GM23338 (cell line): ENCODE measurements at regions not wholly inside any gene's neighbourhood (a gene's known extent, or its start where the extent isn't known, plus 50 kb on each side); places are given as distances from the start of the nearest gene placed in this dataset.

Experiments used
- ATAC-seq: fragments of 200-7000 bp; cut with Tn5 transposase; 3 replicates; pipeline ENCODE4 v1.9.1; 2020
- DNase-seq: peaks from one replicate; pipeline ENCODE4 v3.0.0-alpha.2; 2015; ENCODE audit warnings: low spot score
- H2AFZ ChIP-seq: fragments of 200-600 bp; sonication (generic); 2 replicates; pipeline ENCODE4 v1.8.0; 2016; ENCODE audit warnings: antibody characterized with exemption, mild to moderate bottlenecking, moderate library complexity
- H3F3A ChIP-seq: fragments of 200-600 bp; sonication (generic); replicated peaks from 2 replicates; pipeline ENCODE4 v1.8.0; 2017; ENCODE audit warnings: antibody characterized with exemption, mixed run types, low read depth
- H3K27ac ChIP-seq: fragments of 200-600 bp; sonication (generic); 2 replicates; pipeline ENCODE4 v1.6.1; 2016; ENCODE audit warnings: low read depth
- H3K27me3 ChIP-seq: fragments of 200-600 bp; sonication (generic); 2 replicates; pipeline ENCODE4 v1.8.0; 2016; ENCODE audit warnings: mild to moderate bottlenecking, mixed run types, moderate library complexity; ENCODE audit not compliant: insufficient read depth
- H3K36me3 ChIP-seq: fragments of 200-600 bp; sonication (generic); 2 replicates; pipeline ENCODE4 v1.8.0; 2016; ENCODE audit warnings: mild to moderate bottlenecking; ENCODE audit not compliant: insufficient read depth
- H3K4me1 ChIP-seq: fragments of 200-600 bp; sonication (generic); 2 replicates; pipeline ENCODE4 v1.8.0; 2016; ENCODE audit warnings: mild to moderate bottlenecking, moderate library complexity; ENCODE audit not compliant: insufficient read depth
- H3K4me2 ChIP-seq: fragments of 200-600 bp; sonication (generic); 2 replicates; pipeline ENCODE4 v1.7.1; 2017; ENCODE audit warnings: mixed run types
- H3K4me3 ChIP-seq: fragments of 200-600 bp; sonication (generic); 2 replicates; pipeline ENCODE4 v1.6.1; 2016; ENCODE audit warnings: mixed run types
- H3K79me2 ChIP-seq: fragments of 200-600 bp; sonication (generic); replicated peaks from 2 replicates; pipeline ENCODE4 v1.8.0; 2017; ENCODE audit warnings: mild to moderate bottlenecking; ENCODE audit not compliant: insufficient read depth
- H3K9me2 ChIP-seq: fragments of 200-600 bp; sonication (generic); 2 replicates; pipeline ENCODE4 v1.8.0; 2017; ENCODE audit not compliant: insufficient read depth
- H4K20me1 ChIP-seq: fragments of 200-600 bp; sonication (generic); replicated peaks from 2 replicates; pipeline ENCODE4 v1.8.0; 2017; ENCODE audit warnings: mild to moderate bottlenecking; ENCODE audit not compliant: insufficient read depth
- H3K27ac Mint-ChIP-seq: 2 replicates; pipeline ENCODE4 v1.8.0; 2020; ENCODE audit warnings: inconsistent platforms, mild to moderate bottlenecking, moderate library complexity, mixed read lengths
- H3K27me3 Mint-ChIP-seq: 3 replicates; pipeline ENCODE4 v1.8.0; 2022; ENCODE audit warnings: low read depth, mild to moderate bottlenecking, moderate library complexity, mixed read lengths, inconsistent platforms; ENCODE audit not compliant: insufficient read depth, poor library complexity
- H3K36me3 Mint-ChIP-seq: 3 replicates; pipeline ENCODE4 v1.8.0; 2021; ENCODE audit warnings: low read depth, mild to moderate bottlenecking, inconsistent platforms, moderate library complexity, mixed read lengths
- H3K4me1 Mint-ChIP-seq: 3 replicates; pipeline ENCODE4 v1.8.0; 2020; ENCODE audit warnings: mild to moderate bottlenecking, inconsistent platforms, mixed read lengths
- H3K4me3 Mint-ChIP-seq: 3 replicates; pipeline ENCODE4 v1.8.0; 2021; ENCODE audit warnings: moderate library complexity, mild to moderate bottlenecking, inconsistent platforms, mixed read lengths
- H3K9me3 Mint-ChIP-seq: 3 replicates; pipeline ENCODE4 v1.8.0; 2020; ENCODE audit warnings: moderate library complexity, mild to moderate bottlenecking, inconsistent platforms, mixed read lengths
- JUNB ChIP-seq: IDR thresholded peaks from one replicate; pipeline ENCODE4 v1.6.1; 2016; ENCODE audit warnings: antibody characterized with exemption; ENCODE audit not compliant: unreplicated experiment
- NANOG ChIP-seq: IDR thresholded peaks from 2 replicates; pipeline ENCODE4 v1.6.1; 2016; ENCODE audit warnings: antibody characterized with exemption, borderline replicate concordance
- POLR2AphosphoS5 ChIP-seq: IDR thresholded peaks from 2 replicates; pipeline ENCODE4 v1.6.1; 2016; ENCODE audit warnings: antibody characterized with exemption, low read depth
- STAT1 ChIP-seq: IDR thresholded peaks from one replicate; pipeline ENCODE4 v1.6.1; 2016; ENCODE audit warnings: antibody characterized with exemption; ENCODE audit not compliant: unreplicated experiment
- TF ChIP-seq, protein P1 (sequence below): fragments of 250-450 bp; sonication (Bioruptor Pico); IDR thresholded peaks from 2 replicates; pipeline ENCODE4 v1.5.0; 2020; ENCODE audit warnings: mild to moderate bottlenecking, moderate library complexity
- TF ChIP-seq, protein P2 (sequence below): IDR thresholded peaks from one replicate; pipeline ENCODE4 v1.6.1; 2018; ENCODE audit warnings: antibody characterized with exemption; ENCODE audit not compliant: unreplicated experiment
- TF ChIP-seq, protein P3 (sequence below): IDR thresholded peaks from 2 replicates; pipeline ENCODE4 v1.6.1; 2016; ENCODE audit warnings: antibody characterized with exemption

DNA sequence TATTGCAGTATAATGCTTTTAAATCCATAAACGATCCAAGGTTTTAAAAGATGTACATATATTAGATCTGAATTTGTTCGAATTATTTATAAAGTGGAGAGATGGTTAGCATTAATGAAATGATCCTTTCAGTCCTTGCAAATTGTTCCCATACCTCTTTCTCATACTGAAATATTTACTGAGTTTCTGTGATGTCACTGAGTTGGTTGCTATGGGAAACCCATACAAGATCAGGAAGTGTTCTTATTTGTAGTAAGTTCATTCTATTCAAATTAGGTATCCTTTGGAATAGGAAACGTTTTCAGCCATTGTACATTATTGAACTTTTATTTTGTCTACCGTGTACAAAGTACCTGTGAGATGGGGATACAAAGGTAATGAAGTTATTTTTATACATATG is 73.2 kb upstream of the CHL1 start (continued):
- TF ChIP-seq, protein P1, sequence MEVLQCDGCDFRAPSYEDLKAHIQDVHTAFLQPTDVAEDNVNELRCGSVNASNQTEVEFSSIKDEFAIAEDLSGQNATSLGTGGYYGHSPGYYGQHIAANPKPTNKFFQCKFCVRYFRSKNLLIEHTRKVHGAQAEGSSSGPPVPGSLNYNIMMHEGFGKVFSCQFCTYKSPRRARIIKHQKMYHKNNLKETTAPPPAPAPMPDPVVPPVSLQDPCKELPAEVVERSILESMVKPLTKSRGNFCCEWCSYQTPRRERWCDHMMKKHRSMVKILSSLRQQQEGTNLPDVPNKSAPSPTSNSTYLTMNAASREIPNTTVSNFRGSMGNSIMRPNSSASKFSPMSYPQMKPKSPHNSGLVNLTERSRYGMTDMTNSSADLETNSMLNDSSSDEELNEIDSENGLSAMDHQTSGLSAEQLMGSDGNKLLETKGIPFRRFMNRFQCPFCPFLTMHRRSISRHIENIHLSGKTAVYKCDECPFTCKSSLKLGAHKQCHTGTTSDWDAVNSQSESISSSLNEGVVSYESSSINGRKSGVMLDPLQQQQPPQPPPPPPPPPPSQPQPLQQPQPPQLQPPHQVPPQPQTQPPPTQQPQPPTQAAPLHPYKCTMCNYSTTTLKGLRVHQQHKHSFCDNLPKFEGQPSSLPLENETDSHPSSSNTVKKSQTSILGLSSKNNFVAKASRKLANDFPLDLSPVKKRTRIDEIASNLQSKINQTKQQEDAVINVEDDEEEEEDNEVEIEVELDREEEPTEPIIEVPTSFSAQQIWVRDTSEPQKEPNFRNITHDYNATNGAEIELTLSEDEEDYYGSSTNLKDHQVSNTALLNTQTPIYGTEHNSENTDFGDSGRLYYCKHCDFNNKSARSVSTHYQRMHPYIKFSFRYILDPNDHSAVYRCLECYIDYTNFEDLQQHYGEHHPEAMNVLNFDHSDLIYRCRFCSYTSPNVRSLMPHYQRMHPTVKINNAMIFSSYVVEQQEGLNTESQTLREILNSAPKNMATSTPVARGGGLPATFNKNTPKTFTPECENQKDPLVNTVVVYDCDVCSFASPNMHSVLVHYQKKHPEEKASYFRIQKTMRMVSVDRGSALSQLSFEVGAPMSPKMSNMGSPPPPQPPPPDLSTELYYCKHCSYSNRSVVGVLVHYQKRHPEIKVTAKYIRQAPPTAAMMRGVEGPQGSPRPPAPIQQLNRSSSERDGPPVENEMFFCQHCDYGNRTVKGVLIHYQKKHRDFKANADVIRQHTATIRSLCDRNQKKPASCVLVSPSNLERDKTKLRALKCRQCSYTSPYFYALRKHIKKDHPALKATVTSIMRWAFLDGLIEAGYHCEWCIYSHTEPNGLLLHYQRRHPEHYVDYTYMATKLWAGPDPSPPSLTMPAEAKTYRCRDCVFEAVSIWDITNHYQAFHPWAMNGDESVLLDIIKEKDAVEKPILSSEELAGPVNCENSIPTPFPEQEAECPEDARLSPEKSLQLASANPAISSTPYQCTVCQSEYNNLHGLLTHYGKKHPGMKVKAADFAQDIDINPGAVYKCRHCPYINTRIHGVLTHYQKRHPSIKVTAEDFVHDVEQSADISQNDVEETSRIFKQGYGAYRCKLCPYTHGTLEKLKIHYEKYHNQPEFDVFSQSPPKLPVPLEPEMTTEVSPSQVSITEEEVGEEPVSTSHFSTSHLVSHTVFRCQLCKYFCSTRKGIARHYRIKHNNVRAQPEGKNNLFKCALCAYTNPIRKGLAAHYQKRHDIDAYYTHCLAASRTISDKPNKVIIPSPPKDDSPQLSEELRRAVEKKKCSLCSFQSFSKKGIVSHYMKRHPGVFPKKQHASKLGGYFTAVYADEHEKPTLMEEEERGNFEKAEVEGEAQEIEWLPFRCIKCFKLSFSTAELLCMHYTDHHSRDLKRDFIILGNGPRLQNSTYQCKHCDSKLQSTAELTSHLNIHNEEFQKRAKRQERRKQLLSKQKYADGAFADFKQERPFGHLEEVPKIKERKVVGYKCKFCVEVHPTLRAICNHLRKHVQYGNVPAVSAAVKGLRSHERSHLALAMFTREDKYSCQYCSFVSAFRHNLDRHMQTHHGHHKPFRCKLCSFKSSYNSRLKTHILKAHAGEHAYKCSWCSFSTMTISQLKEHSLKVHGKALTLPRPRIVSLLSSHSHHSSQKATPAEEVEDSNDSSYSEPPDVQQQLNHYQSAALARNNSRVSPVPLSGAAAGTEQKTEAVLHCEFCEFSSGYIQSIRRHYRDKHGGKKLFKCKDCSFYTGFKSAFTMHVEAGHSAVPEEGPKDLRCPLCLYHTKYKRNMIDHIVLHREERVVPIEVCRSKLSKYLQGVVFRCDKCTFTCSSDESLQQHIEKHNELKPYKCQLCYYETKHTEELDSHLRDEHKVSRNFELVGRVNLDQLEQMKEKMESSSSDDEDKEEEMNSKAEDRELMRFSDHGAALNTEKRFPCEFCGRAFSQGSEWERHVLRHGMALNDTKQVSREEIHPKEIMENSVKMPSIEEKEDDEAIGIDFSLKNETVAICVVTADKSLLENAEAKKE (CRISPR knock-in tag): no peak
- TF ChIP-seq, protein P2, sequence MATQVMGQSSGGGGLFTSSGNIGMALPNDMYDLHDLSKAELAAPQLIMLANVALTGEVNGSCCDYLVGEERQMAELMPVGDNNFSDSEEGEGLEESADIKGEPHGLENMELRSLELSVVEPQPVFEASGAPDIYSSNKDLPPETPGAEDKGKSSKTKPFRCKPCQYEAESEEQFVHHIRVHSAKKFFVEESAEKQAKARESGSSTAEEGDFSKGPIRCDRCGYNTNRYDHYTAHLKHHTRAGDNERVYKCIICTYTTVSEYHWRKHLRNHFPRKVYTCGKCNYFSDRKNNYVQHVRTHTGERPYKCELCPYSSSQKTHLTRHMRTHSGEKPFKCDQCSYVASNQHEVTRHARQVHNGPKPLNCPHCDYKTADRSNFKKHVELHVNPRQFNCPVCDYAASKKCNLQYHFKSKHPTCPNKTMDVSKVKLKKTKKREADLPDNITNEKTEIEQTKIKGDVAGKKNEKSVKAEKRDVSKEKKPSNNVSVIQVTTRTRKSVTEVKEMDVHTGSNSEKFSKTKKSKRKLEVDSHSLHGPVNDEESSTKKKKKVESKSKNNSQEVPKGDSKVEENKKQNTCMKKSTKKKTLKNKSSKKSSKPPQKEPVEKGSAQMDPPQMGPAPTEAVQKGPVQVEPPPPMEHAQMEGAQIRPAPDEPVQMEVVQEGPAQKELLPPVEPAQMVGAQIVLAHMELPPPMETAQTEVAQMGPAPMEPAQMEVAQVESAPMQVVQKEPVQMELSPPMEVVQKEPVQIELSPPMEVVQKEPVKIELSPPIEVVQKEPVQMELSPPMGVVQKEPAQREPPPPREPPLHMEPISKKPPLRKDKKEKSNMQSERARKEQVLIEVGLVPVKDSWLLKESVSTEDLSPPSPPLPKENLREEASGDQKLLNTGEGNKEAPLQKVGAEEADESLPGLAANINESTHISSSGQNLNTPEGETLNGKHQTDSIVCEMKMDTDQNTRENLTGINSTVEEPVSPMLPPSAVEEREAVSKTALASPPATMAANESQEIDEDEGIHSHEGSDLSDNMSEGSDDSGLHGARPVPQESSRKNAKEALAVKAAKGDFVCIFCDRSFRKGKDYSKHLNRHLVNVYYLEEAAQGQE: no peak
- no peak for TF ChIP-seq JUNB

DNA sequence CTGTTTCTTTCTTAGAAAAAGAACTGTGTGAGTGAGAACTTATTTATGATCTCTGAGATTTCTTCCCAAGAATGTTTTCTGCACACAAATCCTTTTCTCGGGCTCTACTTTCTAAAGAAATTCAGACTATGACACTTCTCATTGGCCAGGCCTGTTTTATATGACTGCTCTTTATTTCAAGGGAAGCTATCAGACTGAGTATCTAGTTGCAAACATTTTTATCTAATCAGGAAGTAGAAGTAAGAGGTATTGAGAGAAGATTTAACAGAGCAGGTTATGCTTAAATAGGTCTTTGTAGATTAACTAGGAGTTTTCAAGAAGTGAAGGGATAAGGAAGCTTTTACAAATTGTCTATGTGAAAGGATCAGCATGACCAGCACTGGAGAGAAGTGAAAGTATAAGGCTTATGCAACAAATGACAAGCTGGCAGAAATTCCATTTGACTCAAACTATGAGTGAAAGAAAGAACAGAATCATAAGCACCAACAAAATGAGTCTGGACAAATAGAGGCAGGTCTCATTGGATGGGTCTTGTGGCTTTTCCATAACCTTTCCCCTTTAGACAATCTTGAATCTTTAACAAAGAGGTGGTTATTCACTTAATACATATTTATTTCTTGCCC is 71.9 kb upstream of the CHL1 start:
- DNase-seq: no peak
- no peak for TF ChIP-seq POLR2AphosphoS5
- TF ChIP-seq STAT1: no peak
- TF ChIP-seq, protein P2: no peak
- no peak for TF ChIP-seq JUNB
- TF ChIP-seq NANOG: no peak
- TF ChIP-seq, protein P3, sequence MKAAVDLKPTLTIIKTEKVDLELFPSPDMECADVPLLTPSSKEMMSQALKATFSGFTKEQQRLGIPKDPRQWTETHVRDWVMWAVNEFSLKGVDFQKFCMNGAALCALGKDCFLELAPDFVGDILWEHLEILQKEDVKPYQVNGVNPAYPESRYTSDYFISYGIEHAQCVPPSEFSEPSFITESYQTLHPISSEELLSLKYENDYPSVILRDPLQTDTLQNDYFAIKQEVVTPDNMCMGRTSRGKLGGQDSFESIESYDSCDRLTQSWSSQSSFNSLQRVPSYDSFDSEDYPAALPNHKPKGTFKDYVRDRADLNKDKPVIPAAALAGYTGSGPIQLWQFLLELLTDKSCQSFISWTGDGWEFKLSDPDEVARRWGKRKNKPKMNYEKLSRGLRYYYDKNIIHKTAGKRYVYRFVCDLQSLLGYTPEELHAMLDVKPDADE: no peak
- H3K27ac Mint-ChIP-seq: no peak overlapping the region
- Histone ChIP-seq H3K4me2 (no peak overlapping the region), H3K27me3 (no peaks in the 10 kb centered on the region), H3K27ac (no peak overlapping the region), H3K9me2 (no peaks in the 10 kb centered on the region), H3F3A (no peaks in the 10 kb centered on the region), H3K36me3 (no peaks in the 10 kb centered on the region), H4K20me1 (no peaks in the 10 kb centered on the region), H3K4me1 (peaks cover 4% of the 10 kb centered on the region; the same call in 1 of the 2 replicates), H2AFZ (no peak overlapping the region), H3K79me2 (no peaks in the 10 kb centered on the region), H3K4me3 (no peak overlapping the region)
- no peak for ATAC-seq
- H3K9me3 Mint-ChIP-seq: peaks cover 75% of the 10 kb centered on the region
- H3K4me3 Mint-ChIP-seq: no peak overlapping the region
- H3K36me3 Mint-ChIP-seq: peaks cover 25% of the 10 kb centered on the region
- H3K27me3 Mint-ChIP-seq: peaks cover 4% of the 10 kb centered on the region
- no peaks in the 10 kb centered on the region for H3K4me1 Mint-ChIP-seq
